Left lung (tissue), 4 donors: ENCODE measurements at regions not wholly inside any gene's neighbourhood (a gene's known extent, or its start where the extent isn't known, plus 50 kb on each side); places are given as distances from the start of the nearest gene placed in this dataset.

Source experiments
- ATAC-seq: fragments of 200-7000 bp; cut with Tn5 transposase; one replicate; pipeline ENCODE4 v1.9.1; 2020; ENCODE audit warnings: moderate library complexity
- DNase-seq, 4 donors: peaks; one replicate each; pipeline ENCODE4 v3.0.0-alpha.2; 2013 to 2020
- H3K27ac ChIP-seq, 2 donors: fragments of 200-600 bp; sonication (generic) in 1 of 2; one replicate each; pipeline versions ENCODE4 v1.5.0 to v1.8.0; 2020 to 2021
- H3K27me3 ChIP-seq, 2 donors: fragments of 200-600 bp; sonication (generic) in 1 of 2; one replicate each; pipeline versions ENCODE4 v1.5.0 to v1.8.0; 2020 to 2021
- H3K36me3 ChIP-seq, 2 donors: fragments of 200-600 bp; sonication (generic) in 1 of 2; one replicate each; pipeline versions ENCODE4 v1.5.0 to v1.8.0; 2020 to 2021
- H3K4me1 ChIP-seq, 2 donors: fragments of 200-600 bp; one replicate each; pipeline ENCODE4 v1.8.0; 2021
- H3K4me3 ChIP-seq, 2 donors: fragments of 200-600 bp; sonication (generic) in 1 of 2; one replicate each; pipeline versions ENCODE4 v1.5.0 to v1.8.0; 2020 to 2021; ENCODE audit warnings: mild to moderate bottlenecking in 1 of 2
- H3K9me3 ChIP-seq, 2 donors: fragments of 200-600 bp; sonication (generic) in 1 of 2; one replicate each; pipeline versions ENCODE4 v1.5.0 to v1.8.0; 2020 to 2021
- intact Hi-C, 2 donors: fragments of 100-400 bp; cut with DNase I; formaldehyde crosslinking; loops; one replicate each; pipeline versions ENCODE4 v1.11.2 to v1.14.2; 2022
- TF ChIP-seq, protein P1 (sequence below), 2 donors: fragments of 200-600 bp; sonication (generic) in 1 of 2; IDR thresholded peaks; one replicate each; pipeline versions ENCODE4 v1.5.0 to v1.8.0; 2021; ENCODE audit warnings: antibody characterized with exemption in 2 of 2
- donor health status: DM: no; HTN: yes; CAD: no.
- donor health status: DM: no; HTN: no; CAD: no.

DNA sequence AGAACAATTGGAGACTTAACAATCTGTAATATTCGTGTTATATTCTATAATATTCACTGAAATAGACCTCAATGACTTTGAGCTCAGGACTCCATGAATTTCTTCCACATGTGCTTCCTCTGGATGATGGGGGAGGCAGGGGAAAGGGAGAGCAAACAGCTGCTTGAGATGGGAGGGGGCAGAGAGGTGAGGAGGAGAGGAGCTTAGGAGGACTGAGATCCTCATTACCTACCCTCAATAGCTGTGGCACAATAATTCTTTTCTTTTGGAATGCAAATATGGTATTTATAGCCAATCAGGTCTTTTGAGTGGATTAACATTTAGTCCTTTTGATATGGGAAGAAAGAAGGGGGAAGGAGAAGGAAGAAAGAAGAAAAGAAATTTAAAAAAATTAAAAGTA lies 64.1 kb upstream of the ZNF217 start:
- ATAC-seq (no peak), DNase-seq (no peak)
- Histone ChIP-seq H3K27me3 (no peaks in the 10 kb centered on the region), H3K27ac (no peak overlapping the region), H3K36me3 (no peaks in the 10 kb centered on the region), H3K9me3 (no peaks in the 10 kb centered on the region), H3K4me1 (peaks cover 27 to 76% of the 10 kb centered on the region in 2 donors), H3K4me3 (no peak overlapping the region)
- TF ChIP-seq, protein P1, sequence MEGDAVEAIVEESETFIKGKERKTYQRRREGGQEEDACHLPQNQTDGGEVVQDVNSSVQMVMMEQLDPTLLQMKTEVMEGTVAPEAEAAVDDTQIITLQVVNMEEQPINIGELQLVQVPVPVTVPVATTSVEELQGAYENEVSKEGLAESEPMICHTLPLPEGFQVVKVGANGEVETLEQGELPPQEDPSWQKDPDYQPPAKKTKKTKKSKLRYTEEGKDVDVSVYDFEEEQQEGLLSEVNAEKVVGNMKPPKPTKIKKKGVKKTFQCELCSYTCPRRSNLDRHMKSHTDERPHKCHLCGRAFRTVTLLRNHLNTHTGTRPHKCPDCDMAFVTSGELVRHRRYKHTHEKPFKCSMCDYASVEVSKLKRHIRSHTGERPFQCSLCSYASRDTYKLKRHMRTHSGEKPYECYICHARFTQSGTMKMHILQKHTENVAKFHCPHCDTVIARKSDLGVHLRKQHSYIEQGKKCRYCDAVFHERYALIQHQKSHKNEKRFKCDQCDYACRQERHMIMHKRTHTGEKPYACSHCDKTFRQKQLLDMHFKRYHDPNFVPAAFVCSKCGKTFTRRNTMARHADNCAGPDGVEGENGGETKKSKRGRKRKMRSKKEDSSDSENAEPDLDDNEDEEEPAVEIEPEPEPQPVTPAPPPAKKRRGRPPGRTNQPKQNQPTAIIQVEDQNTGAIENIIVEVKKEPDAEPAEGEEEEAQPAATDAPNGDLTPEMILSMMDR (IDR thresholded peaks at IDR 0.05): no peak
- intact Hi-C loops: no loop called here

DNA sequence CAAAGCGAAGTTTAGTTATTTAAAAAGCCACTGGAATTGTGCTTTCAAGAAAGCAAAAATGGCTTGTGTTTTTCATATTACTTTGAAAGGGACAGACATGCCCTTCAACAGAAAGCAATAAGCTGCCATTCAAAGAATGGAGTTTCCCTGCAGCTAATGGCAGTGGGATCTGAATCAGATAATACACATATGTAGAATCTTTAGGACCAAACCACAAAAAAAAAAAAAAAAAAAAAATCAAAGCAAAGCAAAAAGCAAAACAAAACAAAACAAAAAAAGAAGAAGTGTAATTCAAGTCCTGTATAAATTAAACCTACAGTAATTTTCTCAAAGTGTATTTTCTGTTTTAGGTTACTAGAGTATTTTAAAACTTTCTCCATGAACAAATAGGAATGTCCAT lies 63.6 kb upstream of the ZNF217 start:
- Histone ChIP-seq H3K36me3 (no peaks in the 10 kb centered on the region), H3K27me3 (no peaks in the 10 kb centered on the region), H3K4me1 (peaks cover 32 to 77% of the 10 kb centered on the region in 2 donors), H3K9me3 (no peaks in the 10 kb centered on the region), H3K4me3 (no peak overlapping the region), H3K27ac (peak overlapping the region; percentile 51 to 81)
- DNase-seq (no peak), ATAC-seq (no peak)
- intact Hi-C loops: no loop called here
- TF ChIP-seq, protein P1 (IDR thresholded peaks at IDR 0.05): no peak

DNA sequence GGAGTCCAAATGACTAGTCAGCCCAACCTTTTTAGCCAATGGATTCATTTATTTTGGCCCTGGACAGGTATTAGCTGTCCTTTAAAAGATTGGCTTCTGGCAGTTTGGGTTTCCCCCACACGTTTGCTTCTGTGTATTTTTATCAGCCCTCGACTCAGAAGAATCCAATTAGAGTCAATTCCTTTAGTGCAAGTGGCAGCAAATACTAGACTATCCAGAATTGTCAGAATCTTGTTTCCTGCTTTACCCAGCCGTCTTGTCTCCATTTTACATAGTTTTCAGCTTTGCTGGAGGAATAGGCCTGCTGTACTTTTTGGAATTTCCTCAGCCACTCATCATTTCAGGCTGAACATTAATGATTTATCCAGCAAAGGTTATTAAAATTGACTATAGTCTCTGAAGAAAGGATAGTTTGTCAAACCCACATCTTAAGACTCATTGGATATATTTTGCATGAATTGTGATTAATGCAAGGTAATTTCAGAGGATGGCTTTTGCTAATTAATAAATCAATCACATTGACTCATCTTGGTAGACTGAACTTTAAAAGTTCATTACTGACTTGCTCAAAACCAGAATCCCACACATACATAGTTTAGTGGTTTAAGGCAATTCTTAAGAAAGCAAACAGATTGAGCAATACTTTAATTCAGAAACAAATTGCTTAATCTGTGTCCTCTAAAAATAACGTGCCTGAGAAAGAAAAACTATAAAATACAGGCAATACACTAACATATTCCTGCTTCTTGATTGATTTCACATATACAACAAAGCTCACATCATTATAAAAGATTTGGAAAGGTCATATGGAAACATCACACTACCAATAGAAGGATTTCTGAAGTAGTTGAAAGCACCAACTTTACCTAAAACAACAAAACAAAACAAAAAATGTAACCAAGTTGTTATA lies 62.9 kb upstream of the ZNF217 start:
- Histone ChIP-seq H3K27me3 (no peaks in the 10 kb centered on the region), H3K27ac (peak overlapping the region; percentile 70 to 81), H3K9me3 (no peaks in the 10 kb centered on the region), H3K4me3 (no peak overlapping the region), H3K4me1 (peaks cover 37 to 78% of the 10 kb centered on the region in 2 donors), H3K36me3 (no peaks in the 10 kb centered on the region)
- intact Hi-C loops: no loop called here
- DNase-seq (peak in 1 of 4 donors; percentile 55), ATAC-seq (peak; percentile 44)
- TF ChIP-seq, protein P1 (IDR thresholded peaks at IDR 0.05): no peak

DNA sequence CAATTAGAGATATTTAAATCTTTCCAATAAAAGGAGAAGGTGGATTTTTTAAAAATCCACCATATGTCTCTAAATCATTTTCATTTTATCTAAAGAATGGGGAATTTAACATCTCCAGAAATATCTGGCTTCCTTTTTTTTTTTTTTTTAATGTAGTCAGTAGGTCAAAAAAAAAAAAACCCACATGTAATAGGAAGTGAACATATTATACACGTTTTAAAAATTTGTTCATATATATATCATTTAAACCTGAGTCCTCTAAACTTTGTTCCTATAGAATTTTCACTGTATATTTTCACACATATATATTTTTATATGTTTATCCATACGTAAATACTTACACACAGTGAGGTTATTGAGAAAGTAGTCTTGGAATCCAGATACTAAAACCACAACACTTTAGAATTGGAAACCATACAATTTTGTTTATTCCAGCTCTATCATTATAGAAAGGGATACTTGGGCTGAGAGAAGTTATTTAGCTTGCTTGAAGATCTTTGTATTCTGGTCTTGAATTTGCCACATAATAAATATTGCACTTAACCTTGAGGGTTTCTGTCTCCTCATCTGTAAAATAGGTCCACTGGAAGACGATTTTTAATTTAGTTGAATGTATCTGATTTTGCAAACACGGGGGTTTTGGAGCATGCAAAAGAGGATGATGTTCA lies 62.1 kb upstream of the ZNF217 start:
- Histone ChIP-seq H3K9me3 (no peaks in the 10 kb centered on the region), H3K36me3 (no peaks in the 10 kb centered on the region), H3K4me3 (no peak overlapping the region), H3K27ac (peak overlapping the region; percentile 70 to 81), H3K4me1 (peaks cover 35 to 70% of the 10 kb centered on the region in 2 donors), H3K27me3 (no peaks in the 10 kb centered on the region)
- TF ChIP-seq, protein P1 (IDR thresholded peaks at IDR 0.05): no peak
- no peak for DNase-seq
- ATAC-seq: no peak
- intact Hi-C loops: no loop called here
